SK-N-SH (cell line): ENCODE measurements at regions not wholly inside any gene's neighbourhood (a gene's known extent, or its start where the extent isn't known, plus 50 kb on each side); places are given as distances from the start of the nearest gene placed in this dataset.

Experiments used
- CTCF ChIP-seq: fragments of 200-600 bp; sonication (generic); IDR thresholded peaks from 2 replicates; pipeline ENCODE4 v1.6.1; 2017; ENCODE audit warnings: antibody characterized with exemption, mild to moderate bottlenecking, moderate library complexity
- EP300 ChIP-seq, 2 experiments: IDR thresholded peaks; 2 replicates each; pipeline versions ENCODE4 v1.4.0 to v1.6.1; 2012; ENCODE audit warnings: borderline replicate concordance in 1 of 2, low read depth in 1 of 2, low read length in 1 of 2
- EZH2phosphoT487 ChIP-seq: fragments of 200-600 bp; sonication (generic); IDR thresholded peaks from 2 replicates; pipeline ENCODE4 v1.6.1; 2017; ENCODE audit warnings: low read depth, mixed run types, mild to moderate bottlenecking, antibody characterized with exemption, moderate library complexity, borderline replicate concordance
- FOXJ3 ChIP-seq: sonication (generic); formaldehyde crosslinking; IDR thresholded peaks from 2 replicates; pipeline ENCODE4 v1.5.1; 2020; ENCODE audit warnings: mild to moderate bottlenecking, missing genetic modification reagents
- MAX ChIP-seq: IDR thresholded peaks from 2 replicates; pipeline ENCODE4 v1.4.0; 2012; ENCODE audit warnings: low read depth
- POLR2AphosphoS5 ChIP-seq: IDR thresholded peaks from 2 replicates; pipeline ENCODE4 v1.6.1; 2012; ENCODE audit warnings: low read depth, low read length
- SIN3A ChIP-seq: IDR thresholded peaks from 2 replicates; pipeline ENCODE4 v1.6.1; 2012; ENCODE audit warnings: low read depth, mild to moderate bottlenecking, low read length, moderate library complexity, borderline replicate concordance
- TEAD4 ChIP-seq: IDR thresholded peaks from 2 replicates; pipeline ENCODE4 v1.4.0; 2012; ENCODE audit warnings: mild to moderate bottlenecking, borderline replicate concordance; ENCODE audit not compliant: insufficient read depth
- ZBTB33 ChIP-seq: IDR thresholded peaks from 2 replicates; pipeline ENCODE4 v1.4.0; 2012; ENCODE audit warnings: low read depth, borderline replicate concordance

GRCh38 chr5:164007064-164007463 is 501.6 kb downstream of the MAT2B start:
- TF ChIP-seq SIN3A: no peak
- no peak for TF ChIP-seq FOXJ3 (CRISPR knock-in tag)
- TF ChIP-seq MAX: no peak
- no peak for TF ChIP-seq CTCF
- no peak for TF ChIP-seq POLR2AphosphoS5
- TF ChIP-seq EZH2phosphoT487: no peak
- no peak for TF ChIP-seq ZBTB33
- no peak for TF ChIP-seq EP300 (IDR thresholded peaks at IDR 0.05; ENCODE audit: borderline replicate concordance in 1 of 2, low read depth in 1 of 2, low read length in 1 of 2)
- TF ChIP-seq TEAD4: no peak
